Ovary (tissue), 7 donors: ENCODE measurements at regions not wholly inside any gene's neighbourhood (a gene's known extent, or its start where the extent isn't known, plus 50 kb on each side); places are given as distances from the start of the nearest gene placed in this dataset.

Experiments used
- DNase-seq, 5 donors: peaks; one replicate each; pipeline ENCODE4 v3.0.0-alpha.2; 2019 to 2020
- H3K27ac ChIP-seq, 2 donors: fragments of 200-600 bp; one replicate each; pipeline versions ENCODE4 v1.5.1 to v1.8.0; 2019 to 2022
- H3K27me3 ChIP-seq: fragments of 200-600 bp; one replicate; pipeline ENCODE4 v1.8.0; 2022
- H3K36me3 ChIP-seq: fragments of 200-600 bp; sonication (generic); one replicate; pipeline ENCODE4 v1.5.1; 2019
- H3K4me1 ChIP-seq: one replicate; pipeline ENCODE4 v1.8.1; 2013; ENCODE audit warnings: mild to moderate bottlenecking, moderate library complexity; ENCODE audit not compliant: insufficient read depth
- H3K4me3 ChIP-seq: fragments of 200-600 bp; sonication (generic); one replicate; pipeline ENCODE4 v1.5.1; 2017
- H3K9me3 ChIP-seq, 2 donors: fragments of 200-600 bp in 1 of 2; sonication (generic) in 1 of 2; one replicate each; pipeline versions ENCODE4 v1.5.1 to v1.8.1; 2013 to 2019; ENCODE audit warnings: mild to moderate bottlenecking in 1 of 2, moderate library complexity in 1 of 2
- CTCF ChIP-seq, 3 donors: fragments of 450-650 bp in 2 of 3; fragments of 200-600 bp in 1 of 3; IDR thresholded peaks; one replicate each; pipeline versions ENCODE4 v1.5.1 to v1.8.0; 2016 to 2022; ENCODE audit warnings: antibody characterized with exemption in 3 of 3, mild to moderate bottlenecking in 1 of 3
- EP300 ChIP-seq: sonication (generic); formaldehyde crosslinking; IDR thresholded peaks from one replicate; pipeline ENCODE4 v1.6.1; 2017; ENCODE audit warnings: antibody characterized with exemption
- POLR2A ChIP-seq: fragments of 450-650 bp; IDR thresholded peaks from one replicate; pipeline ENCODE4 v1.6.1; 2017; ENCODE audit warnings: antibody characterized with exemption, mild to moderate bottlenecking, moderate library complexity
- WGBS, 3 donors: extraction: QIAGEN DNeasy Blood & Tissue Kit in 1 of 3; methylation state at CpG; one replicate each; pipeline versions ENCODE4 v1.1.5 to v1.1.7; 2013 to 2017; 5-methylcytosine and 5-hydroxymethylcytosine counted together
- intact Hi-C, 4 donors: fragments of 100-400 bp; cut with DNase I; formaldehyde crosslinking; loops; one replicate each; pipeline versions ENCODE4 v1.11.0 to v1.15.1; 2022 to 2023
- donor health status: DM: no; HTN: no; CAD: no; lungs with moderate emphysema.
- donor health status: DM: no; HTN: no; CAD: no.
- donor health status: Bipolar disorder and iron deficiency.
- donor health status: DM: no; HTN: no; CAD: no.
- donor health status: DM: yes; HTN: yes; CAD: no.

- no peaks in the 10 kb centered on the region for H3K36me3 ChIP-seq
- H3K4me3 ChIP-seq, result no peak overlapping the region
- TF ChIP-seq CTCF (IDR thresholded peaks at IDR 0.05) (no peak), POLR2A (no peak), EP300 (no peak)
- no peak for DNase-seq
- intact Hi-C loops, result no loop called here
- no peaks in the 10 kb centered on the region for H3K27me3 ChIP-seq
- H3K9me3 ChIP-seq, result no peaks in the 10 kb centered on the region
- no peak overlapping the region for H3K27ac ChIP-seq
- H3K4me1 ChIP-seq, result no peaks in the 10 kb centered on the region
These were observed 1184.6 kb downstream of the FLRT2 start for GRCh38 chr14:86714575-86714974.

- 82 to 94% (median 93%) methylated on average over 2 of the region's 2 CpGs for WGBS, 3 donors
- intact Hi-C loops, result no loop called here
- Histone ChIP-seq H3K4me1 (no peaks in the 10 kb centered on the region), H3K4me3 (no peak overlapping the region), H3K36me3 (no peaks in the 10 kb centered on the region), H3K9me3 (no peaks in the 10 kb centered on the region), H3K27ac (no peak overlapping the region), H3K27me3 (no peaks in the 10 kb centered on the region)
- TF ChIP-seq CTCF (IDR thresholded peaks at IDR 0.05) (no peak), EP300 (no peak)
- DNase-seq, result no peak
These were observed 1184.2 kb downstream of the FLRT2 start for GRCh38 chr14:86714153-86714552.

- no peak for DNase-seq
- no peak overlapping the region for H3K4me3 ChIP-seq
- 46 to 55% (median 50%) methylated on average over 4 of the region's 4 CpGs for WGBS, 3 donors
- no peak overlapping the region for H3K27ac ChIP-seq
- H3K36me3 ChIP-seq, result no peaks in the 10 kb centered on the region
- intact Hi-C loops, result no loop called here
- H3K9me3 ChIP-seq, result no peaks in the 10 kb centered on the region
- no peaks in the 10 kb centered on the region for H3K4me1 ChIP-seq
- no peaks in the 10 kb centered on the region for H3K27me3 ChIP-seq
- TF ChIP-seq EP300 (no peak), POLR2A (no peak), CTCF (IDR thresholded peaks at IDR 0.05) (no peak)
These were observed 1182.8 kb downstream of the FLRT2 start for GRCh38 chr14:86712727-86713126.

- Histone ChIP-seq H3K27me3 (no peaks in the 10 kb centered on the region), H3K9me3 (no peaks in the 10 kb centered on the region), H3K27ac (no peak overlapping the region), H3K36me3 (no peaks in the 10 kb centered on the region), H3K4me1 (no peaks in the 10 kb centered on the region), H3K4me3 (no peak overlapping the region)
- WGBS, 3 donors, result 22 to 56% (median 23%) methylated on average over 1 of the region's 1 CpG
- intact Hi-C loops, result no loop called here
- TF ChIP-seq EP300, result no peak
- no peak for TF ChIP-seq POLR2A
- no peak for TF ChIP-seq CTCF (IDR thresholded peaks at IDR 0.05)
- no peak for DNase-seq
These were observed 1182.2 kb downstream of the FLRT2 start for GRCh38 chr14:86712176-86712575.

GRCh38 chr14:86708846-86709339, 1178.9 kb downstream of the FLRT2 start:
- TF ChIP-seq POLR2A (no peak), EP300 (no peak), CTCF (IDR thresholded peaks at IDR 0.05) (no peak)
- no peak for DNase-seq
- no peak overlapping the region for H3K4me3 ChIP-seq
- H3K27ac ChIP-seq, result no peak overlapping the region
- intact Hi-C loops, result no loop called here
- no peaks in the 10 kb centered on the region for H3K36me3 ChIP-seq
- no peaks in the 10 kb centered on the region for H3K27me3 ChIP-seq
- H3K4me1 ChIP-seq, result no peaks in the 10 kb centered on the region
- no peaks in the 10 kb centered on the region for H3K9me3 ChIP-seq
